Hepatocyte (in vitro differentiated cells): ENCODE measurements at regions not wholly inside any gene's neighbourhood (a gene's known extent, or its start where the extent isn't known, plus 50 kb on each side); places are given as distances from the start of the nearest gene placed in this dataset.
A peak's percentile ranks its signal among the peaks of the same experiment; 100 is the strongest.

ENCODE experiments used
- DNase-seq: peaks from one replicate; pipeline ENCODE4 v3.0.0-alpha.2; 2016; ENCODE audit warnings: low spot score
- H2AFZ ChIP-seq: fragments of 200-600 bp; sonication (generic); 2 replicates; pipeline ENCODE4 v1.6.0; 2016; ENCODE audit warnings: antibody characterized with exemption, mild to moderate bottlenecking
- H3K27ac ChIP-seq: fragments of 200-600 bp; sonication (generic); 2 replicates; pipeline ENCODE4 v1.5.1; 2016; ENCODE audit warnings: mild to moderate bottlenecking
- H3K27me3 ChIP-seq: fragments of 200-600 bp; sonication (generic); 2 replicates; pipeline ENCODE4 v1.6.1; 2016
- H3K36me3 ChIP-seq: fragments of 200-600 bp; sonication (generic); replicated peaks from 2 replicates; pipeline ENCODE4 v1.5.1; 2016; ENCODE audit warnings: low read depth; ENCODE audit not compliant: insufficient read depth
- H3K4me1 ChIP-seq: fragments of 200-600 bp; sonication (generic); 2 replicates; pipeline ENCODE4 v1.5.1; 2016; ENCODE audit warnings: mild to moderate bottlenecking, moderate library complexity; ENCODE audit not compliant: insufficient read depth
- H3K4me2 ChIP-seq: fragments of 200-600 bp; sonication (generic); 2 replicates; pipeline ENCODE4 v1.6.0; 2016
- H3K4me3 ChIP-seq: fragments of 200-600 bp; sonication (generic); 2 replicates; pipeline ENCODE4 v1.5.1; 2016; ENCODE audit warnings: mild to moderate bottlenecking
- H3K79me2 ChIP-seq: fragments of 200-600 bp; sonication (generic); 2 replicates; pipeline ENCODE4 v1.6.0; 2017; ENCODE audit warnings: mild to moderate bottlenecking
- H3K9me2 ChIP-seq: fragments of 200-600 bp; sonication (generic); replicated peaks from 2 replicates; pipeline ENCODE4 v1.6.0; 2017; ENCODE audit warnings: mild to moderate bottlenecking; ENCODE audit not compliant: insufficient read depth
- H3K9me3 ChIP-seq: fragments of 200-600 bp; sonication (generic); 2 replicates; pipeline ENCODE4 v1.5.1; 2016; ENCODE audit warnings: low read depth, mild to moderate bottlenecking
- H4K20me1 ChIP-seq: fragments of 200-600 bp; sonication (generic); 2 replicates; pipeline ENCODE4 v1.6.0; 2016; ENCODE audit warnings: mild to moderate bottlenecking; ENCODE audit not compliant: insufficient read depth, poor library complexity, severe bottlenecking
- CTCF ChIP-seq: fragments of 200-600 bp; sonication (generic); IDR thresholded peaks from 2 replicates; pipeline ENCODE4 v1.5.1; 2016; ENCODE audit warnings: antibody characterized with exemption, mild to moderate bottlenecking; ENCODE audit not compliant: poor library complexity
- EZH2 ChIP-seq: fragments of 200-600 bp; sonication (generic); IDR thresholded peaks from 2 replicates; pipeline ENCODE4 v1.6.1; 2016; ENCODE audit warnings: antibody characterized with exemption, mild to moderate bottlenecking, borderline replicate concordance
- EZH2phosphoT487 ChIP-seq: fragments of 200-600 bp; sonication (generic); IDR thresholded peaks from one replicate; pipeline ENCODE4 v1.6.1; 2018; ENCODE audit warnings: antibody characterized with exemption, mild to moderate bottlenecking, low read depth, moderate library complexity; ENCODE audit not compliant: unreplicated experiment, severe bottlenecking
- WGBS: methylation state at CpG from one replicate; pipeline ENCODE4 v1.1.6; 2016; ENCODE audit warnings: low lambda C conversion rate; ENCODE audit errors: missing lambda C conversion rate; 5-methylcytosine and 5-hydroxymethylcytosine counted together

GRCh38 chr11:22467741-22468140 is 129.6 kb downstream of the SLC17A6 start:
- Histone ChIP-seq H2AFZ (no peak overlapping the region), H3K9me2 (no peaks in the 10 kb centered on the region), H3K9me3 (no peaks in the 10 kb centered on the region), H3K79me2 (no peaks in the 10 kb centered on the region), H3K4me1 (no peaks in the 10 kb centered on the region), H3K27ac (no peak overlapping the region), H3K36me3 (no peaks in the 10 kb centered on the region), H4K20me1 (no peaks in the 10 kb centered on the region), H3K4me2 (no peak overlapping the region), H3K4me3 (no peak overlapping the region), H3K27me3 (no peaks in the 10 kb centered on the region)
- 87% methylated on average over 2 of the region's 2 CpGs for WGBS
- DNase-seq, result no peak
- TF ChIP-seq CTCF (no peak), EZH2phosphoT487 (no peak), EZH2 (no peak)

- DNase-seq, result no peak
- no peaks in the 10 kb centered on the region for H3K9me3 ChIP-seq
- H3K4me1 ChIP-seq, result no peaks in the 10 kb centered on the region
- no peaks in the 10 kb centered on the region for H3K36me3 ChIP-seq
- 92% methylated on average over 2 of the region's 2 CpGs for WGBS
- H3K4me2 ChIP-seq, result no peak overlapping the region
- TF ChIP-seq EZH2phosphoT487, result no peak
- H3K79me2 ChIP-seq, result no peaks in the 10 kb centered on the region
- no peak overlapping the region for H3K4me3 ChIP-seq
- no peaks in the 10 kb centered on the region for H3K9me2 ChIP-seq
- H2AFZ ChIP-seq, result no peak overlapping the region
- H3K27me3 ChIP-seq, result no peaks in the 10 kb centered on the region
- no peaks in the 10 kb centered on the region for H4K20me1 ChIP-seq
- no peak overlapping the region for H3K27ac ChIP-seq
Measured at GRCh38 chr11:22467248-22467647, 129.1 kb downstream of the SLC17A6 start.

- 87% methylated on average over 9 of the region's 9 CpGs for WGBS
- H3K4me2 ChIP-seq, result no peak overlapping the region
- H3K36me3 ChIP-seq, result no peaks in the 10 kb centered on the region
- H3K9me2 ChIP-seq, result no peaks in the 10 kb centered on the region
- peak; percentile 61 for DNase-seq
- H3K4me1 ChIP-seq, result no peaks in the 10 kb centered on the region
- H4K20me1 ChIP-seq, result no peaks in the 10 kb centered on the region
- H3K27me3 ChIP-seq, result no peaks in the 10 kb centered on the region
- H3K79me2 ChIP-seq, result no peaks in the 10 kb centered on the region
- no peak overlapping the region for H3K4me3 ChIP-seq
- H2AFZ ChIP-seq, result no peak overlapping the region
- H3K27ac ChIP-seq, result no peak overlapping the region
- H3K9me3 ChIP-seq, result no peaks in the 10 kb centered on the region
- TF ChIP-seq EZH2phosphoT487 (no peak), EZH2 (no peak), CTCF (no peak)
Measured at GRCh38 chr11:22466809-22467208, 128.6 kb downstream of the SLC17A6 start.

GRCh38 chr11:22466351-22466750 is 128.2 kb downstream of the SLC17A6 start:
- Histone ChIP-seq H2AFZ (no peak overlapping the region), H3K27ac (no peak overlapping the region), H3K9me3 (no peaks in the 10 kb centered on the region), H3K4me3 (no peak overlapping the region), H3K79me2 (no peaks in the 10 kb centered on the region), H3K4me1 (no peaks in the 10 kb centered on the region), H3K36me3 (no peaks in the 10 kb centered on the region), H3K27me3 (no peaks in the 10 kb centered on the region), H4K20me1 (no peaks in the 10 kb centered on the region), H3K4me2 (no peak overlapping the region), H3K9me2 (no peaks in the 10 kb centered on the region)
- DNase-seq, result no peak
- no peak for TF ChIP-seq EZH2
- no peak for TF ChIP-seq CTCF
- no peak for TF ChIP-seq EZH2phosphoT487
